ENCODE measurements at regions not wholly inside any gene's neighbourhood (a gene's known extent, or its start where the extent isn't known, plus 50 kb on each side); places are given as distances from the start of the nearest gene placed in this dataset.

DNA sequence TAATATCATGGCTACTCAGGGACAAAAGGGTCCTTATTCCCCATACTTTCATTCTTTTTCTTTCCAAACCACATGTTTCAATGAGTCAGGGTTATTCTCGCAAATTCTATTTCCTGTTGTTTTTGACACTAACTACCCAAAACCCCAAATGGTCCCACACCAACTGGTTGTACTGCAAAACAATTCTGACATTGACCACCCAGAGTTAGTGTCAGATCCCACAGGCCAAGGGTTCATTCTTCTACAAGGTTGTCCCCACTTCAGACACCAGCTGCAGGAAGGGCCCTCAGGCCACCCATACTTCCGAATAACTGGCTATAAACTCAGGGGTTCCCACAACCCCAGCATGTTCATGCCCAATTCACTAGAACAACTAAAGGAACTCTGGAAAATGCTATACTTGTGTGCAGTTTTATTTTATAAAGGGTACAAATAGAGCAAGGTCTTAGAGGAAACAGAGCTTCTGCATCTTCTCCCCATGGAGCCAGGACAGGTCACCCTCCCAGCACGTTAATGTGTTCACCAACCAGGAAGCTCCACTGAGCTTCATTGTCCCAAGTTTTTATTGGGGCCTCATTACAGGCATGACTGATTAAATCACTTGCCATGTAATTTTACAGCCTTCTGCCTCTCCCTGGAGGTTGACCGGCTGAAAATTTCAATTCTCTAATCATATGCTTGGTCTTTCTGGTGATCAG lies 334.8 kb downstream of the DRD1 start:
- TF ChIP-seq, protein P1, sequence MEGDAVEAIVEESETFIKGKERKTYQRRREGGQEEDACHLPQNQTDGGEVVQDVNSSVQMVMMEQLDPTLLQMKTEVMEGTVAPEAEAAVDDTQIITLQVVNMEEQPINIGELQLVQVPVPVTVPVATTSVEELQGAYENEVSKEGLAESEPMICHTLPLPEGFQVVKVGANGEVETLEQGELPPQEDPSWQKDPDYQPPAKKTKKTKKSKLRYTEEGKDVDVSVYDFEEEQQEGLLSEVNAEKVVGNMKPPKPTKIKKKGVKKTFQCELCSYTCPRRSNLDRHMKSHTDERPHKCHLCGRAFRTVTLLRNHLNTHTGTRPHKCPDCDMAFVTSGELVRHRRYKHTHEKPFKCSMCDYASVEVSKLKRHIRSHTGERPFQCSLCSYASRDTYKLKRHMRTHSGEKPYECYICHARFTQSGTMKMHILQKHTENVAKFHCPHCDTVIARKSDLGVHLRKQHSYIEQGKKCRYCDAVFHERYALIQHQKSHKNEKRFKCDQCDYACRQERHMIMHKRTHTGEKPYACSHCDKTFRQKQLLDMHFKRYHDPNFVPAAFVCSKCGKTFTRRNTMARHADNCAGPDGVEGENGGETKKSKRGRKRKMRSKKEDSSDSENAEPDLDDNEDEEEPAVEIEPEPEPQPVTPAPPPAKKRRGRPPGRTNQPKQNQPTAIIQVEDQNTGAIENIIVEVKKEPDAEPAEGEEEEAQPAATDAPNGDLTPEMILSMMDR (IDR thresholded peaks at IDR 0.05), result no peak
- Histone ChIP-seq H3K27ac (no peak overlapping the region), H3K4me3 (no peak overlapping the region)
- DNase-seq (ENCODE audit: low spot score), result no peak

DNA sequence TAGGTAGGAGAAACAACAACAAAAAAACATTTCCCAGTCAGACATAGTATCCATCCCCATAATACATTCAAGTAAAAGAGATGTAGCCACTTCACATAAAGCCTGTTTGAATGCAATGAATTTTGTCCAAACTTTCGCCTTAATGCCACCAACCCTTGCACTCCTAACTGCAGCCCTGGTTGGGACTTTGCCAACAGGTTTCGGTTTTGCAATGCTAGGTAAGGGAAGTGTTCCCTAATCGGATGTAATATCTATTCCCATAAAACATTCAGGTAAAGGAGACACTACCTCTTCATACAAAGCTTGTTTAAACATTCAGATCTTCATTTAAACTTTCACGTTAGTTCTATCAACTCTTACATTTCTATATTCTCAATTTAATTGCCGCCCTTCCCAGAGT lies 336.1 kb downstream of the DRD1 start:
- DNase-seq (ENCODE audit: low spot score), result no peak
- H3K4me3 ChIP-seq, result no peak overlapping the region
- TF ChIP-seq, protein P1 (IDR thresholded peaks at IDR 0.05), result no peak
- H3K27ac ChIP-seq, result no peak overlapping the region

DNA sequence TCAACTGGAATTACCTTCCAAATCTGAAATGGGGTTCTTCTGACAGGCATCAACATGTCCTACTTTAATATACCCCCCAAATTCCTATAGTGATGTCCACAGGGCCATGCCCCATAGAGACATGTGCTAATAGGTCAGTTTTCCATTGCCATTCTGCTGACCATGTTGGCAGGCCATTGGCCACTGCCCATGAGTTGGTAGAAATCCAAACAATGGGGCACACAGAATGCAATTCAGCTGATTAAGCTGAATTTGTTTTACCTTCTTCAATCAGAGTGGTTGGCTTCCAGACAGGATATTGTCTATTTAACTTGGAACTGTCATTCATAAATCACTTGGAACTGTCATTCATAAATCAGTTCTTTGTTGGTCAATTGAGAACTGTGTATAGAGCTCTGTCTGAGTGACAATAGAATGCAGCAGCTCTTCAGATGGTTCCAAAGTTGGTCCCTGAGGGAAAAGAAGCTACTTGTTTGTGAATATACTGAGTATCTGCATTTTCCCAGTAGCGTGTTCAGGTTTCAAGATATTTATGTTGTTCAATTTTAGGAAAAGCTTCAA lies 336.9 kb downstream of the DRD1 start:
- H3K4me3 ChIP-seq, result no peak overlapping the region
- TF ChIP-seq, protein P1 (IDR thresholded peaks at IDR 0.05), result no peak
- no peak overlapping the region for H3K27ac ChIP-seq
- DNase-seq (ENCODE audit: low spot score), result no peak

DNA sequence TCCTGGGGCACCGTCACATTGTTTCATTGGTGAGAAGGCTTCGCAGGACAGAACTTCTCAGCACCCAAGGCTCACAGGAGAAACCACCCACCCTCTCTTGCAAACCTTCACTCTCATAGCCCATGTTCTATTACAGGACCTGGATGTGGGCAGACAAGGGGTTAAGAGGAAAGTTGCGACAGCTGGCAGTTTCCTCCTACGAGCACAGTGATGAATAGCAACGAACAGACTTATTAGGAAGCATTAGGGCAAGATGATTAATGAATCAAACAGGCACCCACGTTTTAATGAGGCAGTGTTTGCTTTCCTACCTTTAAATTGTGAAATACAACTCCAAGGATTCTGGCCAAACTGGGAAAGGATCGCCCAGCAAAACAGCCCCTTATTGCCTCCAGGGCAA lies 339.3 kb downstream of the DRD1 start:
- Histone ChIP-seq H3K27ac (no peak overlapping the region), H3K4me3 (no peak overlapping the region)
- TF ChIP-seq, protein P1 (IDR thresholded peaks at IDR 0.05), result no peak
- DNase-seq (ENCODE audit: low spot score), result no peak

DNA sequence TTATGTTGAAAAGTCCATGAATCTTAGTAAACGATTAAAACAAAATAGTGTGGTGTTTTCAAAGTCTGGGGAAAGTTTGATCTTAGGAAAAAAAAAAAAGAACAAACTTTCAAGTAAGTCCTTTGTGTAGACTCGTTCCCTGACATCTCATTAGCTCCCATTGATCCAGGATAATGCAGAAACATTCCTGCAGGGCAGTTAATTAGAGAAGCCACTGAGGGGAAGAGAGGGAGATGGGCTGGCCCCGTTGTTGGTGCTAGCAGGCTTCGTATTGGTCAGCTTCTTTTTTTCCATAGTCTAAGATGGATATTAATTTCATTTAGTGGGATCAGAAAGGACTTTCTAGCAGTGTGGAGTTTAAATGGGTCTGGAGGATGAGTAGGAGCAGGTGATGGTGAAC lies 340.2 kb downstream of the DRD1 start:
- H3K27ac ChIP-seq, result no peak overlapping the region
- no peak for DNase-seq (ENCODE audit: low spot score)
- no peak overlapping the region for H3K4me3 ChIP-seq
- TF ChIP-seq, protein P1 (IDR thresholded peaks at IDR 0.05), result no peak

DNA sequence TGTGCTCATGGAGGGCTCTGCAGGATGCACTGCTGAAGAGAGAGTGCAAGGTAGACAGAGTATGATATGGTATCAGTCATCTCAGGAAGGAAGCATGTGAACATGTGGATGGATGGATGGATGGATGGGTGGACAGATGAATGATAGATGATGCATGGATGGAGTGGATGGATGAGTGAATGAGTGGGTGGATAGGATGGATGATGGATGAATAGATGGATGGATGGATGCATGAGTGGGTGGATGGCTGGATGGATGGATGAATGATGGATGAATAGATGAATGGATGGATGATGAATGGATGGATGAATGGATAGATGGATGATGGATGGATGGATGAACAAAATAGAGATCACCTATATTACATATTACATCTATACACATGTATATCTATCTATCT lies 341.3 kb downstream of the DRD1 start:
- Histone ChIP-seq H3K27ac (no peak overlapping the region), H3K4me3 (no peak overlapping the region)
- no peak for DNase-seq (ENCODE audit: low spot score)
- TF ChIP-seq, protein P1 (IDR thresholded peaks at IDR 0.05), result no peak

DNA sequence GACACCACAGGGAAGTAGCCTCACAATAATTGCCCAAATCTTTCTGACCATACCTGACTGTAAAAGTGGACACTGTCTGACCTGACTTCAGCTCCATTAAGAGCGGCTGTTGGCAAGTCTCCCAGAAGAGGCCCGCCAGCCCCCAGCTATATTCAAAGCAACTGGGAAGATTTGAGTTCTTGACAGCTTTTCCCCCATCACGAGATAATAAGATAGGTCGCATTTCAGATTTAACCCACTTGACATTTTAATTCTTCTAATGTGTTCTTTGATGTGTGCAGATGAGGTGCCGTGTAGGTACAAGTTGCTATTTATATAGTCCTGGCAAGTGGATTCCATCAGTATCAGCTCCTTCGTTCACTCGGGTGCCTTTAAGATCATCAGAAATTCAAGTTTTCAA lies 345.7 kb downstream of the DRD1 start:
- H3K4me3 ChIP-seq, result no peak overlapping the region
- TF ChIP-seq, protein P1 (IDR thresholded peaks at IDR 0.05), result no peak
- DNase-seq (ENCODE audit: low spot score), result no peak
- H3K27ac ChIP-seq, result no peak overlapping the region

All from coronary artery (tissue), 2 donors.